GM18867 (cell line): ENCODE measurements at regions not wholly inside any gene's neighbourhood (a gene's known extent, or its start where the extent isn't known, plus 50 kb on each side); places are given as distances from the start of the nearest gene placed in this dataset.

ENCODE experiments used
- ATAC-seq: cut with Tn5 transposase; IDR thresholded peaks from one replicate; pipeline ENCODE4 v1.9.1; 2021; ENCODE audit warnings: mild to moderate bottlenecking, moderate library complexity; ENCODE audit not compliant: unreplicated experiment

DNA sequence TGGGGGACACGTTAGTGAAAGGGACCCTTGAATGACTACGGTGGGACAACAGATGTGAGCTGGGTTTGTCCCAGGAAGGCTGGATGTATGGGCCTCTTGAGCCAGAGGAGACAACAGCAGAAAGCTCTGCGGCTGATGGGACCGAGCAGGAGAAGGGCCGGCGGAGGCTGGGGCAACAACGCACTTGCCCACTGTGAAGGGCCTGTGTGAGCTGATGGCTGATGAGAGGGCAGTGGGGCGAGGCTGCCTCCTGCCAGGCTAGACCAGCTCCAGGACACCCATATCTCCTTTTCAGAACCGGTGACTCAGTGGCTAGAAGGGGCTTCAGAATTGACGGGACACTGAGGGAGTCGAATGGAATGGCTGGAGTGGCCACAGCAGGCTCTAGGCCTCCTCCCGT, 250.1 kb downstream of the SEC14L1 start:
- no peak for ATAC-seq

DNA sequence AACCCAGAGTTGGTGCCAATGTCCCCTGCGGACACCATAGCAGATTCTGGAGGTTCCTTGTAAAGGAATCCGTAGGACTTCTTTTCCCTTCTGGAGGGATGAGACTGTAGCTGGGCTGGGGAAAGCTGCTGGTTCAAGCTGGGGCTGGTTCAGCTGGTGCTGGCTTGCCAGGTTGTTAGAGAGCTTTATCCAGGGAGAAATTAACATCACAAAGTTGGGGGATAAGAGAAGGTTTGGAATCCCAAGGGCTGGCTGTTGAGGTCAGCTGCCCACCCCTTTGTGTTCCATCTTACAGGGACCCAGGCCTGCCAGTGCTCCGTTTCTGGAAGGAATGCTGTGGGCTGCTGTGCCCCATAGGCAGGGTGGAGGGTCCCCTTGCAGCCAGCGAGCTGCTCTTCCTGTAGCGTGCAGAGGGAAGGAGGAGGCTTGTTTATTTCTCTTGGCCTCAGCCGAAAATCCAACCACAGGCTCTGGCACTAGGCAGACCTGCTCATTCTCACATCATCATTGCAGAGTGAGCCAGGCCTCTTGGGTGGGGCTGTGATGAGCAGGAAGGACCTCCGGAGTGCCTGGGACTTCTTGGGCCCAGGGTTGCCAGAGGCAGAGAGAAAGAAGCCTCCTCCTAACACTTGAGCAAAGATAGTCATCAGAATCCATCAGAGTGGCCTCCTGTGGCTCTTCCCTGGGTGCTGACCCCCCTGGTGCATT, 251.1 kb downstream of the SEC14L1 start:
- no peak for ATAC-seq

DNA sequence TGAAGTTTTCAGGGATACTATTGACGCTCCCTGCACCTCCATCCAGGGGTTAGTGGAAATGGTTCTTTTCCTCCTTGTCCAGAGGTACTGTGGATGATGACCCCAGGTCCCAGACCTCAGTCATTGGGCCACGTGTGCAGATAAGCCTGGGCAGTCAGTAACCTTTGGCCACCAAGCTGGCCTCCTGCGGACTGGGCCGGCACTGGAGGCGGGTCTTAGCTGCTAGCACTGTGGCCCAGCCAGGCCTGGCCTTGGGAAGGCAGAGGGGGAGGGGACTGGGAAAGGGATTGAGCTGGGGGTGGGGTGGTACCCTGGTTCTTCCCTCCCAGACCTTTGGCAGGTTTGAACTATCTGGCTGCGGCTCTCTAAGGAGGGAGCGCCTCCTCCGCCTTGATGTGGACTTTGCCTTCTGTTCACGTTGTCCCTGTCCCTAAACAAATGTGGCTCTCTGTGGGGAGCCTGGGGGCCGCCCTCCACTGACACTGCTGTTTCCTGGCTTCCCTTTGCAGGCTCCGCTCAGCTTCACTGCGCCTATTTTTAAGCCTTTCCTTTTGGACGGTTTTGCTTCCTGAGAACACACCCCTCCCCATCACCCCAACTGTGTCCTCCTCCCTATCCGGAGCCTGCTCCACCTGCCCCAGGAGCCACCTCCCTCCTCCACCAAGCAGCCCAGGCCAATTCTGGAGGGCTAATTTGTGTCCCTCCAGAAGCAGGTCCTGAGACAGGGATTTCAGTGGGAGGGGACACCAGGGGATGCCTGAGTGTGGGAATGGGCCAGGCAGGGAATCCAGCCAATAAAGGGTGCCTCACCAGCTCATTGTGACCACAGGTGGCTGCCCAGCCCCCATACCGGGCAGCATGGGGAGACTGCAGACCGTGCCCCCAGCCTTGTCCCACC, 251.9 kb downstream of the SEC14L1 start:
- no peak for ATAC-seq

DNA sequence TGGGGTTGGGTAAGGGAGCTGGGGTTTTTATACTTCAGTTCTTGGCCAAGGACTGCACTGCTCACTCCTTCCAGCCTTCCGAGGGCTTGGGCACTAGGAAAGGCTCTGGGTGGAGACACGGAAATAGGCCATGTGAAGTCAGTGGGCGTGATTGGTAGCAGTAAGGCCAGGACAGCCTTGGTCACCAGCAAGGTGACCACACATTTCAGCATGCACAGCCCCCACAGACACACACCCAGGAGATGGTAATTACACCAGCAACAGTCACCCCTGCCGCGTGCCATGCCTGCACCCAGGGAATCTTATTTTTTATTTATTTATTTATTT, 252.5 kb downstream of the SEC14L1 start:
- ATAC-seq, result no peak

GRCh38 chr17:77393867-77394539, 253.2 kb downstream of the SEC14L1 start:
- no peak for ATAC-seq

GRCh38 chr17:77394540-77395295, 253.9 kb downstream of the SEC14L1 start:
- no peak for ATAC-seq

DNA sequence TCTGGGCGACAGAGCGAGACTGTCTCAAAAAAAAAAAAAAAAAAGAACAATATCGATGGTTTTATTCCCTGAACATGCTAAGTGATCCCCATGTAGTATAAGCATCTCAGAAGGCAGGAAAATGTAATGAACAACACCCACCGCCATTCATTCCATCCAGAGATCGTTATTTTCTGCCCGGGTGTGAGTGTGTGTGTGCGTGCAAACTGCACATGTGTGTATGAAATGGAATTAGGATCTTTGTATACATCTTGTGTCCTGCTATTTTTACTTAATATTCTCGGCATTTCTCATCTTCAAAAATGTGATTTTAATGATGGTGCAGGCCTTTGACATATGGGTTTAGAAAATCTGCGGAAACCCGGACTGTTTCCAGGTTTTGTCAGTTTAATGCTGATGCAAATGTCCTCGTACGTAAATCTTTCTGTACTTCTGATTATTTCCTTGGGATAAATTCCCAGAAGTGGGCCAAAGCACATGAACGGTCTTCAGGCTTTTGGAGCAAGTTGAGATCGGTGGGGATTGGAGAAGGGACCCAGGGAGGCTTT, 254.8 kb downstream of the SEC14L1 start:
- ATAC-seq, result no peak

DNA sequence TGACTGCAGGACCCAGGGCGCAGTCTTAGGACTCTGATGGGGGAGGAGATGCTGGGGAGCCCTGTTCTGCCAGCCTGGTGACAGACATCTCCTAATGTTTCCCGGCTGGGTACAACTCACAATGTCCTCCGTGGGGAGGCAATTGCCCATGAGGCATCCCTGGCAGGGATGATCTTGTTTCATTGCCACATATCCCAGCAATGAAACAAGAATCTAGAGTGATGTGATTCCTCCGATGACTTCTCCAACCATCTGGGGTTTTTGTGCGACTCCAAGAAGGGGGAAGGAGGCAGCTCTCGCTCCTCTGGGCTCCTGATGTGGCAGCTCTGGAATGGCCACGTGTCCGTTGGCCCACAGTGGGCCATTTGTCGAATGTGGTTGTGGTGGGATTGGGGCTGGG, 255.8 kb downstream of the SEC14L1 start:
- no peak for ATAC-seq

GRCh38 chr17:77398274-77398673, 257.5 kb downstream of the SEC14L1 start:
- no peak for ATAC-seq

- ATAC-seq, result no peak
Observed at GRCh38 chr17:77399319-77399957, 258.7 kb downstream of the SEC14L1 start.

DNA sequence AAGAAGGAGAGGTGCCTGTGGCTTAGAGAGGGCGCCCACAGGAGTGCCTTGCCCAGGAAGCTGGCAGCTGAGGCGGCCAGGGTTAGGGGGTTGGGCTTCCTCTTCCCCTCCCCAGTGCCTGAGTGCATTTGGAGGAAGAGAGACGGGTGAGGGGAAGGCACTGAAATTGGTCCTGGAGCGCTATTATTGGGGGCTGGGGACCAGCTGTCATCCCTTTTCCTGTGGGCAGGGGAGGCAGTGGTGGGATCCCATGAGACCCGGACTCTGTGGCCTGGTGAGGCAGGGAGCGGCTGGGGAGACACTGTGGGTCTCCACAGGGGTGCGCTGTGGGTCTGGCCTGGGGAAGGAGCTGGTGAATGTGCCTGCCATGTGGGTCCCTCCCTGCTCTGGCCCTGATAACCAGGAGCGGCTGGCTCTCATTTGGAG, 259.7 kb downstream of the SEC14L1 start:
- ATAC-seq, result no peak

DNA sequence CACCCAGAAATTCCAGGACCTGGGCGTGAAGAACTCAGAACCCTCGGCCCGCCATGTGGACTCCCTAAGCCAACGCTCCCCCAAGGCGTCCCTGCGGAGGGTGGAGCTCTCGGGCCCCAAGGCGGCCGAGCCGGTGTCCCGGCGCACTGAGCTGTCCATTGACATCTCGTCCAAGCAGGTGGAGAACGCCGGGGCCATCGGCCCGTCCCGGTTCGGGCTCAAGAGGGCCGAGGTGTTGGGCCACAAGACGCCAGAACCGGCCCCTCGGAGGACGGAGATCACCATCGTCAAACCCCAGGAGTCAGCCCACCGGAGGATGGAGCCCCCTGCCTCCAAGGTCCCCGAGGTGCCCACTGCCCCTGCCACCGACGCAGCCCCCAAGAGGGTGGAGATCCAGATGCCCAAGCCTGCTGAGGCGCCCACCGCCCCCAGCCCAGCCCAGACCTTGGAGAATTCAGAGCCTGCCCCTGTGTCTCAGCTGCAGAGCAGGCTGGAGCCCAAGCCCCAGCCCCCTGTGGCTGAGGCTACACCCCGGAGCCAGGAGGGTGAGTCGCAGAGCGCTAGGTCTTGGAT, 261.5 kb downstream of the SEC14L1 start:
- no peak for ATAC-seq

DNA sequence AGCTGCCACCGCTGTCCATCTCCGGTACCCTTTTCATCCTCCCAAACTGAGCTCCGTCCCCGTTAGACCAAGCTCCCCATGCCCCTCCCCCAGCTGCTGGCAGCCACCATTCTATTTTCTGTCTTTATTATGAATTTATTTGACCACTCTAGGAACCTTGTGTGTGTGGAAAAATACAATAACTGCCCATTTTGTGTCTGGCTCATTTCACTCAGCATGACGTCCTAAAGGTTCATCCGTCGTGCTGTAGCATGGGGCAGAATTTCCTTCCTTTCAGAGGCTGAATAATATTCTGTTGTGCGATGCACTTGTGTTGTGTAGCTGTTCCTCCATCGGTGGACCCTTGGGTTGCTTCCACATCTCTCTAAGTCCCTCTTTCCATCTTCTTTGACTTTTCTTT, 263.1 kb downstream of the SEC14L1 start:
- ATAC-seq, result no peak

DNA sequence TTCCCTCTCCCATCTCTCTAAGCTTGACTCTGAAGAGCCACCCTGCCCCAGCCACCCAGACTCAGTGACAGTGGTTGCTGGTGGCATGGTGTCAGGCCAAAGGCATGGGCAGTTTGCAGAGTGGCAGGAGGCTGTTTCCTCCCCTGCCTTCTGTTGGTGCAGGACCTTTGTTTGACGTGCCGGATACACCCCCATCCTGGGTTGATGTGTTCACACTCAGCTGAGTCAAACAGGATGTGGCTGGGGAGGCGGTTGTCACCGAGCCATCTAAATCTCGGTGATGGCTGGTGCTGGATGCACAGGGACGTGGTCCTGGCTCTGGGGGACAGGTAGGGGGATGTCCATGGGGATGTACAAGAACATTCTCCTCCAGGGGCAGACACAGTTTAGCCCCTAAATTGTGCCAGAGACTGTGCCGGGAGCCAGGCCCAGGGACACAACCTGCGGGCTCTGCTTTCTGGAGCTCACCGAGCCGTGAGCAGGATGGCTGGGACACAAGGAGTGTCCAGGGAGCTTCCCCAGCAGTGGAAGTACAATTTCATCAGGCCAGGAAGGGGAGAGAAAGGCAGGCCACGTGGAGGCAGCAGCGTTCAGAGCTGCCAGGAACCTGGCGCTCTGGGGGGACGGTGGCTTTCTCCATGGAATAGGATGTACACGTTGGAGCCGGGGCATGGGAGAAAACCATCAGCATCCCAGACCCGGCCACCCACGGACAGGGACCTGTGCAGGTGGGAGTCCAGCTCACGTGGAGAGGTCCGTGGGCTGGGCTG, 264.2 kb downstream of the SEC14L1 start:
- peak; percentile 78 for ATAC-seq

GRCh38 chr17:77405867-77406732, 265.3 kb downstream of the SEC14L1 start:
- ATAC-seq, result no peak

- no peak for ATAC-seq
Observed at GRCh38 chr17:77407321-77408277, 266.8 kb downstream of the SEC14L1 start.

DNA sequence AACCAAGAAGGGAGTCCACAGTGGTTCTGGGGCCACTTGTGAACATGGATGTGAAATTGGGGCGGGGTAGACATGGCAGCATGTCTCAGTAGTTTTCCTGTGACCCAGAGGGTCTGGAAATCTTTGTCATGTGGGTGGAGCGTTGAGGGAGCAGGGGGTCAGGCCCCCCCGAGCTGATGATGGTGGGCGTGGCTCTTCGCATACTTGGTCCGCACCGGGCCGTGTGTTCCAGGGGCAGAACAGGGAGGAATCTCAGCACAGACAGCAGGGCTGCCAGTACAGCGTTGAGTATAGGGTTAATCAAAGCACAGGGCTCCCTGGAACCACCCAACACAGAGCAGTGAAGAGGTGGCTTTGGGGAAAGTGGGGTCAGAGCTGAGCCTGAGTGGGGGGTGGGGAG, 267.5 kb downstream of the SEC14L1 start:
- no peak for ATAC-seq
